HepG2 (cell line): ENCODE measurements at regions not wholly inside any gene's neighbourhood (a gene's known extent, or its start where the extent isn't known, plus 50 kb on each side); places are given as distances from the start of the nearest gene placed in this dataset.

Experiments used
- CEBPB ChIP-seq: IDR thresholded peaks from 2 replicates; pipeline ENCODE4 v1.6.1; 2011; ENCODE audit warnings: low read depth, low read length, improper control_type of control experiment, borderline replicate concordance
- CTCF ChIP-seq: sonication (generic); formaldehyde crosslinking; IDR thresholded peaks from 2 replicates; pipeline ENCODE4 v1.5.0; 2020; ENCODE audit warnings: mild to moderate bottlenecking, missing genetic modification reagents, moderate library complexity
- PCBP1 ChIP-seq: fragments of 200-400 bp; formaldehyde crosslinking; IDR thresholded peaks from 2 replicates; pipeline ENCODE4 v1.6.1; 2017; ENCODE audit warnings: mild to moderate bottlenecking, low read depth, low read length, borderline replicate concordance
- POLR2A ChIP-seq, 2 experiments: IDR thresholded peaks; 2 replicates each; pipeline ENCODE4 v1.6.1; 2011; ENCODE audit warnings: low read depth in 2 of 2, low read length in 2 of 2, mild to moderate bottlenecking in 1 of 2, moderate library complexity in 1 of 2; ENCODE audit not compliant: insufficient read depth in 1 of 2
- REPIN1 ChIP-seq: sonication (generic); formaldehyde crosslinking; IDR thresholded peaks from 2 replicates; pipeline ENCODE4 v1.8.0; 2022; ENCODE audit warnings: missing genetic modification reagents, low read depth, mild to moderate bottlenecking, borderline replicate concordance
- SMAD1 ChIP-seq: sonication (generic); formaldehyde crosslinking; IDR thresholded peaks from 2 replicates; pipeline ENCODE4 v1.4.0; 2020; ENCODE audit warnings: missing genetic modification reagents, low read depth, mild to moderate bottlenecking, borderline replicate concordance

DNA sequence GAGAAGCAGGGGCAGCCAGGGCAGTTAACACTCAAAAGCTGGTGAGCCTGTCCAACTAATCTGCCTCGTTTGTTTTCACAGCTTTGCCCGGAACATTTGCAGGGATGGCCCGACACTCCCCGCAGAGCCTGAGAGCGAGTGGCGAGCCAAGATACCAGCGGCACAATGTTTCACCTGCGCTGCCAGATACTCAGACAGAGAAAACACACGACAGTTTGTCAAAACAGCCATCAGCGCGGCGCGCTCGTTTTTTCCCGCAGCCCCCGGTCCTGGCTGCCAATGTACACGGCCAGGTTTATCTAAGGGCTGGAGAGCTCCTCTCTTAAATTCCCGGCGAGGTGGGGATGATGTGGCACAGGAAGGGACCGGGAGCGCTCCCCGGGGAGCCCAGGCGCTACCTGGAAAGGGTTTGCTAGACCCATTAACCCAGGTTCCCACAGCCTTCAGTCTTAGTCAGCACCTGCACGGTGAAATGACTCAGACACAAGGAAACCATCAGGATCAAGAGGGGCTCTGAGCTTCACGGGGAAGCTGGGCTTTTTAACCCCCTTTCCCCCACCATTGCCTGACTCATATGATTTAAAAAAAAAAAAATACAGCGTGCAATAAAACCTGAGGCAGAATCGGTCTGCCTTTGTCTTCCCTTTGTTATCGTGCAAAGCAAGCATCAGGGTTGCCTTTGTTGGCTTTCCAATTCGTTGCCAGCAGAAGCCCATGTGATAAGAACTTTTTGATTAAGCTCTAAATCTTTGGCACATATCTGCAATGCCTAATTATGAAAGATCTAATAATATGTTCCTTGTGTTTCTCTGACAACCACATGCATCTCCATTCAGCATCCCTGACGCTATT lies 186.2 kb downstream of the EFNB2 start:
- TF ChIP-seq POLR2A (IDR thresholded peaks at IDR 0.05; ENCODE audit: insufficient read depth in 1 of 2, low read depth in 2 of 2, low read length in 2 of 2) (no peak), REPIN1 (CRISPR knock-in tag) (no peak), CTCF (CRISPR knock-in tag) (no peak), PCBP1 (no peak), SMAD1 (CRISPR knock-in tag) (no peak), CEBPB (no peak)
